Midbrain (tissue), 1 donor: ENCODE measurements at regions not wholly inside any gene's neighbourhood (a gene's known extent, or its start where the extent isn't known, plus 50 kb on each side); places are given as distances from the start of the nearest gene placed in this dataset.
"Not testable (repeated sequence)": the region's sequence is repeated elsewhere in the genome, so short reads cannot be mapped to it uniquely, and the experiment has no call there.

Experiments
- DNase-seq: peaks from one replicate; lab custom pipeline; 2025; lab: John Stamatoyannopoulos, UW

- no peak for DNase-seq
Measured at GRCh38 chr12:46572644-46573346, 200.2 kb upstream of the SLC38A2 start.

- DNase-seq: no peak
Measured at GRCh38 chr12:46571608-46572007, 199.0 kb upstream of the SLC38A2 start.

- no peak for DNase-seq
Measured at GRCh38 chr12:46569826-46570439, 197.4 kb upstream of the SLC38A2 start.

GRCh38 chr12:46567667-46568066 lies 195.1 kb upstream of the SLC38A2 start:
- no peak for DNase-seq

GRCh38 chr12:46562625-46563225 lies 190.2 kb upstream of the SLC38A2 start:
- DNase-seq: peak; percentile 2

- not testable (repeated sequence) for DNase-seq
Measured at GRCh38 chr12:46561769-46562624, 189.4 kb upstream of the SLC38A2 start.

- no peak for DNase-seq
Measured at GRCh38 chr12:46560874-46561273, 188.3 kb upstream of the SLC38A2 start.

- no peak for DNase-seq
Measured at GRCh38 chr12:46560089-46560488, 187.5 kb upstream of the SLC38A2 start.

GRCh38 chr12:46559311-46559710 lies 186.7 kb upstream of the SLC38A2 start:
- DNase-seq: no peak

- no peak for DNase-seq
Measured at GRCh38 chr12:46558677-46559076, 186.1 kb upstream of the SLC38A2 start.

- no peak for DNase-seq
Measured at GRCh38 chr12:46557539-46558373, 185.2 kb upstream of the SLC38A2 start.

GRCh38 chr12:46556819-46557524 lies 184.4 kb upstream of the SLC38A2 start:
- no peak for DNase-seq

GRCh38 chr12:46556105-46556559 lies 183.6 kb upstream of the SLC38A2 start:
- DNase-seq: no peak

- no peak for DNase-seq
Measured at GRCh38 chr12:46555406-46555852, 182.9 kb upstream of the SLC38A2 start.

GRCh38 chr12:46554460-46554859 lies 181.9 kb upstream of the SLC38A2 start:
- DNase-seq: no peak

- no peak for DNase-seq
Measured at GRCh38 chr12:46553911-46554310, 181.3 kb upstream of the SLC38A2 start.

GRCh38 chr12:46553266-46553665 lies 180.7 kb upstream of the SLC38A2 start:
- no peak for DNase-seq

- no peak for DNase-seq
Measured at GRCh38 chr12:46550266-46550879, 177.8 kb upstream of the SLC38A2 start.

- no peak for DNase-seq
Measured at GRCh38 chr12:46549527-46550265, 177.1 kb upstream of the SLC38A2 start.
